RWPE2 (cell line): ENCODE measurements at regions not wholly inside any gene's neighbourhood (a gene's known extent, or its start where the extent isn't known, plus 50 kb on each side); places are given as distances from the start of the nearest gene placed in this dataset.
"Not testable (repeated sequence)": the region's sequence is repeated elsewhere in the genome, so short reads cannot be mapped to it uniquely, and the experiment has no call there.

Experiments
- ATAC-seq: fragments of 200-7000 bp; cut with Tn5 transposase; 3 replicates; pipeline ENCODE4 v1.9.1; 2021; ENCODE audit warnings: low read depth
- DNase-seq: peaks from one replicate; pipeline ENCODE4 v3.0.0-alpha.2; 2020; ENCODE audit warnings: low spot score
- H3K27ac ChIP-seq: fragments of 450-650 bp; 2 replicates; pipeline ENCODE4 v1.5.1; 2017; ENCODE audit warnings: mild to moderate bottlenecking; ENCODE audit not compliant: poor library complexity, severe bottlenecking
- H3K27me3 ChIP-seq: fragments of 250-450 bp; sonication (Bioruptor Pico); 2 replicates; pipeline ENCODE4 v1.5.1; 2021; ENCODE audit warnings: mild to moderate bottlenecking, moderate library complexity; ENCODE audit not compliant: insufficient read depth, poor library complexity, severe bottlenecking
- H3K36me3 ChIP-seq: fragments of 250-450 bp; sonication (Bioruptor Pico); 2 replicates; pipeline ENCODE4 v1.5.1; 2020; ENCODE audit warnings: low read depth, mild to moderate bottlenecking, moderate library complexity
- H3K4me1 ChIP-seq: fragments of 250-450 bp; sonication (Bioruptor Pico); 2 replicates; pipeline ENCODE4 v1.5.1; 2021; ENCODE audit warnings: mild to moderate bottlenecking, moderate library complexity; ENCODE audit not compliant: insufficient read depth, poor library complexity, severe bottlenecking
- H3K4me3 ChIP-seq: fragments of 250-450 bp; sonication (Bioruptor Pico); 2 replicates; pipeline ENCODE4 v1.5.1; 2021; ENCODE audit warnings: mild to moderate bottlenecking, moderate library complexity; ENCODE audit not compliant: severe bottlenecking
- H3K9me3 ChIP-seq: fragments of 250-450 bp; sonication (Bioruptor Pico); 2 replicates; pipeline ENCODE4 v1.5.1; 2021; ENCODE audit warnings: mild to moderate bottlenecking, moderate library complexity; ENCODE audit not compliant: severe bottlenecking
- TF ChIP-seq, protein P1 (sequence below): fragments of 450-650 bp; IDR thresholded peaks from one replicate; pipeline ENCODE4 v1.5.1; 2017; ENCODE audit warnings: mild to moderate bottlenecking, moderate library complexity; ENCODE audit not compliant: poor library complexity, severe bottlenecking

DNA sequence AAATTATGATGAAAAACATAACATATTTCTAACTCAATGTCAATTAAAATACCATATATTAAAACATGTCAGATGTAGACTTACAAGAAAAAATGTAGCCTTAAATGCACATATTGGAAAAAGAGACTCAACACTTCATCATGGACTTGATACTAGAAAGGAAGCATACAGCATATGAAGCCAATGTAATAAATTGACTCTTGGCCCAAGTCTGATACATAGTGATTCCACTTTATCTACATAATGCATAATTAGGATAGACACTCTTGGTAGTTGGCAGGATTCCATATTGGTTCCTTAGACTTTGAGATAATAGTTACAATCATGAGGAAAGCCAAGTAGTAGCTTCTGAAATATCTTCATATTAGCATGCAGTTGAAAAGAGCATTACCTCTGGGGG is 1067.0 kb downstream of the PCDH17 start:
- Histone ChIP-seq H3K9me3 (no peaks in the 10 kb centered on the region), H3K27me3 (no peaks in the 10 kb centered on the region), H3K27ac (no peak overlapping the region), H3K4me3 (no peak overlapping the region), H3K4me1 (no peaks in the 10 kb centered on the region), H3K36me3 (no peaks in the 10 kb centered on the region)
- DNase-seq = no peak
- no peak for ATAC-seq
- TF ChIP-seq, protein P1, sequence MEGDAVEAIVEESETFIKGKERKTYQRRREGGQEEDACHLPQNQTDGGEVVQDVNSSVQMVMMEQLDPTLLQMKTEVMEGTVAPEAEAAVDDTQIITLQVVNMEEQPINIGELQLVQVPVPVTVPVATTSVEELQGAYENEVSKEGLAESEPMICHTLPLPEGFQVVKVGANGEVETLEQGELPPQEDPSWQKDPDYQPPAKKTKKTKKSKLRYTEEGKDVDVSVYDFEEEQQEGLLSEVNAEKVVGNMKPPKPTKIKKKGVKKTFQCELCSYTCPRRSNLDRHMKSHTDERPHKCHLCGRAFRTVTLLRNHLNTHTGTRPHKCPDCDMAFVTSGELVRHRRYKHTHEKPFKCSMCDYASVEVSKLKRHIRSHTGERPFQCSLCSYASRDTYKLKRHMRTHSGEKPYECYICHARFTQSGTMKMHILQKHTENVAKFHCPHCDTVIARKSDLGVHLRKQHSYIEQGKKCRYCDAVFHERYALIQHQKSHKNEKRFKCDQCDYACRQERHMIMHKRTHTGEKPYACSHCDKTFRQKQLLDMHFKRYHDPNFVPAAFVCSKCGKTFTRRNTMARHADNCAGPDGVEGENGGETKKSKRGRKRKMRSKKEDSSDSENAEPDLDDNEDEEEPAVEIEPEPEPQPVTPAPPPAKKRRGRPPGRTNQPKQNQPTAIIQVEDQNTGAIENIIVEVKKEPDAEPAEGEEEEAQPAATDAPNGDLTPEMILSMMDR = no peak

DNA sequence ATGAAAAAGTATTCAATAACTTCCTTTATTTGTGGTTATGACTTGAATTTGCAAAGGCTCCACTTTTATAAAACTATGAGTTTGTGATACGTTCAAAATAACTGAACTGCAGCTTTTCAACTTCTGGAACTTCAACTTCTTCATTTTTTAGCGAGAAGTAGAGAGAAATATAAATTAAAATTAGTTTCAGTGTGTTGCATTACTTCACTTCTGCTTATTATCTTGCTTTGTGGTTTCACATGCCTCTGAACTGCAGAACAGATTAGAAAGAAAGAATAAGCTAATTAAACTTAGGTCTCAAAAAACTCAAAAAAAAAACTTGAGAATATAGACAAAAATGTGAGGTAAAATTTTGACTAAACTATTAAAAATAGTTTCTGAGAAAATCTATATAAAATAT is 1073.4 kb downstream of the PCDH17 start:
- H3K9me3 ChIP-seq = no peaks in the 10 kb centered on the region
- DNase-seq (no peak), ATAC-seq (no peak)
- TF ChIP-seq, protein P1 = no peak
- no peaks in the 10 kb centered on the region for H3K4me1 ChIP-seq
- no peaks in the 10 kb centered on the region for H3K36me3 ChIP-seq
- H3K27me3 ChIP-seq = no peaks in the 10 kb centered on the region
- no peak overlapping the region for H3K27ac ChIP-seq
- H3K4me3 ChIP-seq = no peak overlapping the region

DNA sequence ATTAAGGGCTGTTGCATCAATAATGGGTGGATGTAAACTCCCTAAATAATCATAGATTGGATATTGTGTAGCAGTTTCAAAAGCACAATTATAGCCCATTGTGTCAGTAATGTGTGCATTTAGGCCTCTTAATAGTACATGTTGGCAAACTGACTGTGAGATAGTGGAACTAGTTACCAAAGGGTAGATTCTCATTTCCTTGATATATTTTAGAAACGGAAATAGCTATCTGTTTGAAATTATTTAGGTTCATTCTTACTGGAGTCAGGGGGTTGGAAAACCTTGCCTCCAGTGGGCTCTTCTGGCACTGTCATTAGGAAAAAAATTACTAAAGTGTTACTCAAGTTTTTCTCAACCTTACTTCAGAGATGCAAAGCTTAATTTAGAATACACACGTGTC is 1074.9 kb downstream of the PCDH17 start:
- ATAC-seq (no peak), DNase-seq (no peak)
- TF ChIP-seq, protein P1 = no peak
- Histone ChIP-seq H3K27me3 (no peaks in the 10 kb centered on the region), H3K4me1 (no peaks in the 10 kb centered on the region), H3K9me3 (no peaks in the 10 kb centered on the region), H3K4me3 (no peak overlapping the region), H3K36me3 (no peaks in the 10 kb centered on the region), H3K27ac (no peak overlapping the region)

DNA sequence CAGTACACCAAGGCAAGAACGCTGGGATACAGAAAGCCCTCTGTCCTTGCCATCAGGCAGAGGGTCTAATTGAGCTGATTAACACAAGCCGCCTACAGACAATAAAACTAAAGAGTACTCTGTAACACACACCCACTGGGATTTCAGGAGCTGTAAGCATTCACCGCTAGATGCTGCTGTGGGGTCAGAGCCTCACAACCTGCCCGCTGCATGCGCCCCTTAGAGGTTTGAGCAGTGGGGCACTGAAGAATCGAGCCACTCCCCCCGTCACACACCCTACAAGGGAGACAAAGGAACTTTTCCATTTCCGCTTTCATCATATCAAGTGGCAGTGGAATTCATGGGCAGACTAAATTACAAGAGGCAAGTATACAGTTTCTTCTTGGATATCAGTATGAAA is 1080.6 kb downstream of the PCDH17 start:
- Histone ChIP-seq H3K4me3 (no peak overlapping the region), H3K4me1 (no peaks in the 10 kb centered on the region), H3K27me3 (no peaks in the 10 kb centered on the region), H3K36me3 (no peaks in the 10 kb centered on the region), H3K27ac (no peak overlapping the region), H3K9me3 (no peaks in the 10 kb centered on the region)
- DNase-seq = no peak
- TF ChIP-seq, protein P1 = no peak
- no peak for ATAC-seq

DNA sequence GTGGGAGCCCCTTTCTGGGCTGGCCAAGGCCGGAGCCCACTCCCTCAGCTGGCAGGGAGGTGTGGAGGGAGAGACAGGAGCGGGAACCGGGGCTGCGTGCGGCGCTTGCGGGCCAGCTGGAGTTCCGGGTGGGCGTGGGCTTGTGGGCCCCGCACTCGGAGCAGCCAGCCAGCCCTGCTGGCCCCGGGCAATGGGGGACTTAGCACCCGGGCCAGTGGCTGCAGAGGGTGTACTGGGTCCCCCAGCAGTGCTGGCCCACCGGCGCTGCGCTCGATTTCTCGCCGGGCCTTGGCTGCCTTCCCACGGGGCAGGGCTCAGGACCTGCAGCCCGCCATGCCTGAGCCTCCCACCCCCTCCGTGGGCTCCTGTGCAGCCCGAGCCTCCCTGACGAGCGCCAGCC is 1082.5 kb downstream of the PCDH17 start:
- H3K4me1 ChIP-seq, ATAC-seq, H3K9me3 ChIP-seq, H3K27ac ChIP-seq, H3K27me3 ChIP-seq, DNase-seq, H3K4me3 ChIP-seq, H3K36me3 ChIP-seq: not testable (repeated sequence)

DNA sequence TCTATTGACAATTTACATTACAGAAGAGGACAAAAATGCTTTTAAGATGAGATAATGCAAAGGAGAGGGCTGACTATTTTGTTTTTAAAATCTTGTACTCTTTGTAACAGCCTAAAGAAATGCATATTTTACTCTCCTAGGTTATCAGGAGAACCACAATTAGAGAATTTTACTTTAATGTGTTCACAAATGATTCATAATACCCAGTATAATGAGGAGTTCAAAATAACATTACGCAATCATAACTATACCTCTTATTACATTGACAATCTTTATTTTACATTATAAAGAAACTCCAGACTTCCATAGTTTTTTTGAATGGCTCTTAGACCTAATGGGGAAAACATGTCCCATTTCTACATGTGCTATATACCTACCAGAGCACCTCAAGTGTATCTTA is 1089.7 kb downstream of the PCDH17 start:
- TF ChIP-seq, protein P1 = no peak
- no peaks in the 10 kb centered on the region for H3K27me3 ChIP-seq
- no peak for DNase-seq
- H3K27ac ChIP-seq = no peak overlapping the region
- H3K4me3 ChIP-seq = no peak overlapping the region
- H3K4me1 ChIP-seq = no peaks in the 10 kb centered on the region
- H3K36me3 ChIP-seq = no peaks in the 10 kb centered on the region
- no peak for ATAC-seq
- no peaks in the 10 kb centered on the region for H3K9me3 ChIP-seq
